Astrocyte (in vitro differentiated cells and primary cell): ENCODE measurements at regions not wholly inside any gene's neighbourhood (a gene's known extent, or its start where the extent isn't known, plus 50 kb on each side); places are given as distances from the start of the nearest gene placed in this dataset.

Experiments
- DNase-seq: peaks from one replicate; pipeline ENCODE4 v3.0.0-alpha.2; 2010; ENCODE audit warnings: low read depth
- FAIRE-seq: peaks from 2 replicates; lab custom pipeline; 2011; peaks lifted over from hg19 to GRCh38; lab: Jason Lieb, UNC
- H2AFZ ChIP-seq: 2 replicates; pipeline ENCODE4 v1.6.0; 2012; ENCODE audit warnings: low read depth, low read length, inconsistent platforms
- H3K27ac ChIP-seq: 2 replicates; pipeline ENCODE4 v1.5.1; 2011; ENCODE audit warnings: low read depth, low read length, inconsistent platforms
- H3K27me3 ChIP-seq: 2 replicates; pipeline ENCODE4 v1.6.0; 2011; ENCODE audit warnings: low read length, inconsistent platforms; ENCODE audit not compliant: insufficient read depth
- H3K36me3 ChIP-seq: 2 replicates; pipeline ENCODE4 v1.5.1; 2011; ENCODE audit warnings: low read length, inconsistent platforms; ENCODE audit not compliant: insufficient read depth
- H3K4me1 ChIP-seq: 2 replicates; pipeline ENCODE4 v1.5.1; 2011; ENCODE audit warnings: low read length, inconsistent platforms; ENCODE audit not compliant: insufficient read depth
- H3K4me2 ChIP-seq: 2 replicates; pipeline ENCODE4 v1.6.0; 2012; ENCODE audit warnings: low read length, inconsistent platforms
- H3K4me3 ChIP-seq: 2 replicates; pipeline ENCODE4 v1.5.1; 2011; ENCODE audit warnings: low read depth, mild to moderate bottlenecking, low read length, inconsistent platforms; ENCODE audit not compliant: insufficient read depth
- H3K79me2 ChIP-seq: 2 replicates; pipeline ENCODE4 v1.6.0; 2012; ENCODE audit warnings: mild to moderate bottlenecking, low read length, inconsistent platforms; ENCODE audit not compliant: insufficient read depth
- H3K9ac ChIP-seq: 2 replicates; pipeline ENCODE4 v1.6.0; 2012; ENCODE audit warnings: mild to moderate bottlenecking, low read length, inconsistent platforms
- H3K9me3 ChIP-seq: 2 replicates; pipeline ENCODE4 v1.5.1; 2012; ENCODE audit warnings: low read depth, mild to moderate bottlenecking, low read length, inconsistent platforms; ENCODE audit not compliant: insufficient read depth
- H4K20me1 ChIP-seq: 2 replicates; pipeline ENCODE4 v1.6.0; 2012; ENCODE audit warnings: low read length, inconsistent platforms; ENCODE audit not compliant: insufficient read depth
- H3K27ac Mint-ChIP-seq: one replicate; pipeline ENCODE4 v1.8.0; 2021; ENCODE audit warnings: mild to moderate bottlenecking, mixed read lengths; ENCODE audit not compliant: unreplicated experiment
- H3K27me3 Mint-ChIP-seq: one replicate; pipeline ENCODE4 v1.8.0; 2021; ENCODE audit warnings: low read depth, mixed read lengths; ENCODE audit not compliant: unreplicated experiment
- H3K36me3 Mint-ChIP-seq: one replicate; pipeline ENCODE4 v1.8.0; 2021; ENCODE audit warnings: low read depth, mixed read lengths; ENCODE audit not compliant: unreplicated experiment
- H3K4me1 Mint-ChIP-seq: one replicate; pipeline ENCODE4 v1.8.0; 2021; ENCODE audit warnings: low read depth, mixed read lengths; ENCODE audit not compliant: unreplicated experiment
- H3K4me3 Mint-ChIP-seq: one replicate; pipeline ENCODE4 v1.8.0; 2021; ENCODE audit warnings: mild to moderate bottlenecking, moderate library complexity, mixed read lengths; ENCODE audit not compliant: unreplicated experiment
- H3K9me3 Mint-ChIP-seq: one replicate; pipeline ENCODE4 v1.8.0; 2021; ENCODE audit warnings: mild to moderate bottlenecking, mixed read lengths; ENCODE audit not compliant: unreplicated experiment
- CTCF ChIP-seq: IDR thresholded peaks from 2 replicates; pipeline ENCODE4 v1.5.1; 2011; ENCODE audit warnings: low read depth, mild to moderate bottlenecking, inconsistent platforms, low read length, moderate library complexity; ENCODE audit not compliant: insufficient read depth
- EZH2 ChIP-seq: IDR thresholded peaks from 2 replicates; pipeline ENCODE4 v1.6.1; 2012; ENCODE audit warnings: mild to moderate bottlenecking, low read length, inconsistent platforms; ENCODE audit not compliant: insufficient read depth

GRCh38 chr14:58718226-58719205 is 80.8 kb downstream of the DACT1 start:
- H3K27ac Mint-ChIP-seq: no peak overlapping the region

GRCh38 chr14:58721723-58722122 is 84.0 kb downstream of the DACT1 start:
- no peak overlapping the region for H3K9ac ChIP-seq
- H3K27ac Mint-ChIP-seq: no peak overlapping the region
- no peak overlapping the region for H2AFZ ChIP-seq
- H3K9me3 Mint-ChIP-seq: no peaks in the 10 kb centered on the region
- H4K20me1 ChIP-seq: no peaks in the 10 kb centered on the region
- no peaks in the 10 kb centered on the region for H3K9me3 ChIP-seq
- no peaks in the 10 kb centered on the region for H3K36me3 Mint-ChIP-seq
- peaks cover 30% of the 10 kb centered on the region for H3K4me1 Mint-ChIP-seq
- H3K4me3 ChIP-seq: no peak overlapping the region
- no peaks in the 10 kb centered on the region for H3K79me2 ChIP-seq
- DNase-seq: no peak
- no peak for FAIRE-seq
- no peak overlapping the region for H3K4me3 Mint-ChIP-seq
- H3K27me3 ChIP-seq: no peaks in the 10 kb centered on the region
- no peaks in the 10 kb centered on the region for H3K27me3 Mint-ChIP-seq
- no peak for TF ChIP-seq CTCF
- TF ChIP-seq EZH2: no peak
- H3K4me1 ChIP-seq: peaks cover 4% of the 10 kb centered on the region
- no peaks in the 10 kb centered on the region for H3K36me3 ChIP-seq
- H3K27ac ChIP-seq: no peak overlapping the region
- H3K4me2 ChIP-seq: no peak overlapping the region

More at GRCh38 chr14:58718226-58719205, 80.8 kb downstream of the DACT1 start:
- Mint-ChIP-seq H3K27me3 (no peaks in the 10 kb centered on the region), H3K4me3 (no peak overlapping the region), H3K36me3 (no peaks in the 10 kb centered on the region), H3K4me1 (peaks cover 21% of the 10 kb centered on the region), H3K9me3 (no peaks in the 10 kb centered on the region)
- H3K4me2 ChIP-seq: no peak overlapping the region
- DNase-seq (no peak), FAIRE-seq (no peak)
- no peaks in the 10 kb centered on the region for H3K9me3 ChIP-seq
- H3K79me2 ChIP-seq: no peaks in the 10 kb centered on the region
- no peak overlapping the region for H3K4me3 ChIP-seq
- H3K27me3 ChIP-seq: no peaks in the 10 kb centered on the region
- no peak overlapping the region for H2AFZ ChIP-seq
- H3K9ac ChIP-seq: no peak overlapping the region
- no peaks in the 10 kb centered on the region for H3K36me3 ChIP-seq
- TF ChIP-seq CTCF: no peak
- no peak for TF ChIP-seq EZH2
- no peak overlapping the region for H3K27ac ChIP-seq
- no peaks in the 10 kb centered on the region for H4K20me1 ChIP-seq
- peaks cover 4% of the 10 kb centered on the region for H3K4me1 ChIP-seq

GRCh38 chr14:58722441-58722840 is 84.7 kb downstream of the DACT1 start:
- no peak overlapping the region for H2AFZ ChIP-seq
- no peaks in the 10 kb centered on the region for H3K9me3 Mint-ChIP-seq
- no peak for FAIRE-seq

More at GRCh38 chr14:58722441-58722840, 84.7 kb downstream of the DACT1 start:
- no peak for DNase-seq
- H3K4me1 ChIP-seq: no peaks in the 10 kb centered on the region
- no peaks in the 10 kb centered on the region for H3K9me3 ChIP-seq
- no peaks in the 10 kb centered on the region for H3K36me3 Mint-ChIP-seq
- H3K4me3 Mint-ChIP-seq: no peak overlapping the region
- H3K27me3 Mint-ChIP-seq: no peaks in the 10 kb centered on the region
- H3K36me3 ChIP-seq: no peaks in the 10 kb centered on the region
- H3K4me3 ChIP-seq: no peak overlapping the region
- no peak overlapping the region for H3K27ac Mint-ChIP-seq
- H3K4me1 Mint-ChIP-seq: peaks cover 25% of the 10 kb centered on the region
- H3K27ac ChIP-seq: no peak overlapping the region
- H3K27me3 ChIP-seq: no peaks in the 10 kb centered on the region
- no peak overlapping the region for H3K4me2 ChIP-seq
- H3K9ac ChIP-seq: no peak overlapping the region
- H4K20me1 ChIP-seq: no peaks in the 10 kb centered on the region
- no peaks in the 10 kb centered on the region for H3K79me2 ChIP-seq
- TF ChIP-seq CTCF (no peak), EZH2 (no peak)
